C4-2B (cell line): ENCODE measurements at regions not wholly inside any gene's neighbourhood (a gene's known extent, or its start where the extent isn't known, plus 50 kb on each side); places are given as distances from the start of the nearest gene placed in this dataset.

Source experiments
- H3K27ac ChIP-seq: fragments of 450-650 bp; 2 replicates; pipeline ENCODE4 v1.5.1; 2017
- CTCF ChIP-seq: fragments of 450-650 bp; conservative IDR thresholded peaks from 2 replicates; pipeline ENCODE4 v1.5.1; 2017; ENCODE audit warnings: mild to moderate bottlenecking
- ZFX ChIP-seq: fragments of 450-650 bp; IDR thresholded peaks from 2 replicates; pipeline ENCODE4 v1.6.1; 2017

- TF ChIP-seq CTCF (no peak), ZFX (no peak)
- H3K27ac ChIP-seq, result no peak overlapping the region
These were observed 193.1 kb downstream of the FGFR2 start for GRCh38 chr10:121405096-121405495.

DNA sequence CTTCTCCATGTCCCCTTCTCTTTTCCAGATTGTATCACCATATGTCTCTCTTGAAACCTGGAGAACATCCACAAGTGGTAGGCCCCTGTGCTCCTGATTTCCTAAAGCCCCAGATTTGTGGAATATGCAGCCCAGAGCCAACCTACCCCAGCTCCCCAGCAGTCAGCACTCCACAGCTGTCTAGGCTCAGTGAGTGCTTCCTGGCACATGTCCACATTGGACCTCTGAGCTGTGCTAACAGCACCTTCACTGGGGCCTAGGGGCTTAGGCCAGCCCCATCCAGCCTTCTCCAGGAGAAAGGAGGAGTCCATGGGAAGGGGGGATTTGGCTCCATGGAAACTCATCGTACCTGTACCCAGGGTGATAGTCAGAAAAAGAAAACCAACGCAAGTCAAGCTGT is 192.7 kb downstream of the FGFR2 start:
- no peak overlapping the region for H3K27ac ChIP-seq
- TF ChIP-seq CTCF, result no peak
- TF ChIP-seq ZFX, result no peak

DNA sequence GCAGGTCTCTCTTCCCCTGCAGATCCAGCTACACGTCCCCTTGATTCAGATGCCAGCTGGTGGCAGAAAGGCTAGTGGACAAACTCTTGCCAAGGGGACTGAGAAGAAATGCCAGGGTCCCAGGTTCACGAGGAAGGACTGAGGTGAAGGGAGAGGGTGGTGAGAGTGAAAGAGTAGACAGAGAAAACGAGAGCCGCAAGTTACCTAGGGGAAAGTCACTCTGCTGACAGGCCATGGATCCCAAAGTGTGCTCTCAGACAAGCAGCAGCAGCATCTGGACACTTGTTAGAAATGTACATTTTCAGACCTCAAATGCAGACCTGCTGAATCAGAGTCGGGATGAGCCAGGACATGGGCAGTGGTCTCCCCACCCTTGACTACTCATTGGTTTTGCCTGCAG is 192.3 kb downstream of the FGFR2 start:
- TF ChIP-seq ZFX, result no peak
- TF ChIP-seq CTCF, result no peak
- H3K27ac ChIP-seq, result no peak overlapping the region

DNA sequence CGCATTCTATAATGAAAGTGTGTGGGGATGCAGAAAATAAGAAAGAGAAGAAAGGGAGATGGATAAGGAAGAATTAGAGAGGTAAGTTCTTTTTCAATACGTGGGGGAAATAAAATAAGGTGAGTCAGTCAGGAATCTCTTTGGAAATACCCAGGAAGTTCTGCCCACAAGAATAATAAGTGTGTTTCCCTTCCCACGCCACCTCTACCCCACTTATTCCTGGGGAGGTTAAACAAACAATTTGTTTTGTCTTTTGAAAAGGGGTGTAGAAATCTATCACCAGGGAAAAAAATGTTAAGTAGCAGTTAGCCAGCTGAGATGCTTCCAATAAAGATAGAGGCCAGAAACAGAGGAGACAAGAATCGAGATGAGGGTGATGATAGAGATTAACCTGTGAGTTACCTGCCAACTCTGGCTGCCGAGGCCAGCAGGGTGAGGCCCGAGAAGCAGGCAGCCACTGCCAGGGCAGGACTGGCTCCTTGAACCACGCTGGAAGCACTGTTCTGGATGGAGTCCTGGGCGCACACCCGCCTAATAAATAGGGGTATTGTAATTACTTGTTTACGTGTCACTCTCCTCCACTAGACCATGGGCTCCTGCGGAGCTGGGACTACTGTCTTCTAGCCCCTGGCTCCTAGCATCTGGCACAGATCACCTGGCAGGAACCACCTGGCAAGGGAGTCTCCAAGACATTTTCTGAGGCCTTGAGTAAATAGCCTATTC is 191.3 kb downstream of the FGFR2 start:
- TF ChIP-seq ZFX, result no peak
- TF ChIP-seq CTCF, result no peak

GRCh38 chr10:121409466-121410104 is 188.7 kb downstream of the FGFR2 start:
- TF ChIP-seq CTCF (no peak), ZFX (no peak)

More for the DNA sequence above, 191.3 kb downstream of the FGFR2 start:
- no peak overlapping the region for H3K27ac ChIP-seq

DNA sequence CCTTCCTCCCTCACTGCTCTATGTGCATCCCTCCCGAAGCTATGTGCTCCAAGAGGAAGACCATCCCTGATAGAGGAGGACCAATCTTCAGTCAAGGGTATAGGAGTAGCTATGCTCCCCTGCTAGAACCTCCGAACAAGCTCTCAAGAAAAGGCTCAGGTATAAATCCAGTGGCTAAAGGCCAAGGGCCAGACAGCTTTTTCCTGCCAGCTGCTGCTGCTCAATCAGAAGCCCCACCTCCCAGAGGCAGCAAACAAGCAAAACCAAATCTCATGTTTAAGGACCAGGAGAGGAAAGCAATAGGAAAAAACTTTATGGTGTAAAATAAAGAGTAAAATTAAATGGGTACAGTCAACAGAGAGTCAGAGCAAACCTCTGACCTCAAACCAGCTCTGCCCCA is 187.2 kb downstream of the FGFR2 start:
- no peak for TF ChIP-seq ZFX
- no peak for TF ChIP-seq CTCF

More at GRCh38 chr10:121409466-121410104, 188.7 kb downstream of the FGFR2 start:
- no peak overlapping the region for H3K27ac ChIP-seq

GRCh38 chr10:121413951-121414350 is 184.3 kb downstream of the FGFR2 start:
- H3K27ac ChIP-seq, result no peak overlapping the region
- no peak for TF ChIP-seq ZFX
- TF ChIP-seq CTCF, result no peak

More for the DNA sequence above, 187.2 kb downstream of the FGFR2 start:
- H3K27ac ChIP-seq, result no peak overlapping the region
